GM12878 (cell line): ENCODE measurements at regions not wholly inside any gene's neighbourhood (a gene's known extent, or its start where the extent isn't known, plus 50 kb on each side); places are given as distances from the start of the nearest gene placed in this dataset.

Experiments used
- ATAC-seq: fragments of 200-7000 bp; cut with Tn5 transposase; 3 replicates; pipeline ENCODE4 v1.9.1; 2020; ENCODE audit warnings: mild to moderate bottlenecking, moderate library complexity
- BruUV-seq: library from RNA; stranded (reverse); fragments of 400-500 nt; replicated peaks from 2 replicates; lab custom pipeline; 2021; lab: Mats Ljungman, UMichigan
- CTCF ChIA-PET: fragments of 300-600 bp; sonication (Branson Sonifier 250); formaldehyde crosslinking; extraction: SDS; loops from one replicate; lab custom pipeline; 2021; ENCODE audit warnings: inconsistent platforms; lab: Yijun Ruan, JAX
- POLR2A ChIA-PET: fragments of 350-600 bp; formaldehyde crosslinking; extraction: SDS; loops from one replicate; lab custom pipeline; 2021; ENCODE audit warnings: inconsistent platforms; lab: Charles Lee
- RAD21 ChIA-PET: fragments of 300-600 bp; sonication (Branson Sonifier 250); formaldehyde crosslinking; loops from one replicate; lab custom pipeline; 2023; ENCODE audit warnings: antibody characterized with exemption; ENCODE audit not compliant: unreplicated experiment; lab: Charles Lee
- SMC1A ChIA-PET: fragments of 300-600 bp; sonication (Branson Sonifier 250); formaldehyde crosslinking; loops from one replicate; lab custom pipeline; 2023; ENCODE audit not compliant: unreplicated experiment, uncharacterized antibody; lab: Charles Lee
- DNase-seq: peaks from one replicate; pipeline ENCODE4 v3.0.0-alpha.2; 2011; ENCODE audit warnings: low read depth, low spot score
- FAIRE-seq: peaks from 3 replicates; lab custom pipeline; 2011; peaks lifted over from hg19 to GRCh38; lab: Jason Lieb, UNC
- H2AFZ ChIP-seq: 2 replicates; pipeline ENCODE4 v1.6.0; 2011; ENCODE audit warnings: low read depth, low read length, control low read depth; ENCODE audit not compliant: control insufficient read depth
- H3K27ac ChIP-seq: 2 replicates; pipeline ENCODE4 v1.5.1; 2011; ENCODE audit warnings: control low read depth; ENCODE audit not compliant: control insufficient read depth, insufficient read depth
- H3K27me3 ChIP-seq, 2 experiments: replicated peaks in 1 of 2; 2 replicates each; pipeline versions ENCODE4 v1.6.0 to v1.6.1; 2011; ENCODE audit warnings: low read length in 1 of 2; ENCODE audit not compliant: control insufficient read depth in 2 of 2, insufficient read depth in 2 of 2
- H3K36me3 ChIP-seq, 2 experiments: 2 replicates each; pipeline ENCODE4 v1.5.1; 2011; ENCODE audit warnings: low read length in 1 of 2; ENCODE audit not compliant: control insufficient read depth in 2 of 2, insufficient read depth in 2 of 2
- H3K4me1 ChIP-seq: 2 replicates; pipeline ENCODE4 v1.6.1; 2011; ENCODE audit warnings: mild to moderate bottlenecking, low read length, moderate library complexity, mixed read lengths; ENCODE audit not compliant: control insufficient read depth, insufficient read depth
- H3K4me2 ChIP-seq: 2 replicates; pipeline ENCODE4 v1.6.0; 2011; ENCODE audit warnings: control low read depth; ENCODE audit not compliant: control insufficient read depth, insufficient read depth
- H3K4me3 ChIP-seq: fragments of 200-600 bp; sonication (generic); 2 replicates; pipeline ENCODE4 v1.5.1; 2016
- H3K79me2 ChIP-seq: 2 replicates; pipeline ENCODE4 v1.6.0; 2011; ENCODE audit warnings: low read length; ENCODE audit not compliant: control insufficient read depth, insufficient read depth
- H3K9ac ChIP-seq: 2 replicates; pipeline ENCODE4 v1.8.0; 2011; ENCODE audit warnings: low read length, control low read depth, mixed read lengths; ENCODE audit not compliant: control insufficient read depth, insufficient read depth
- H3K9me3 ChIP-seq: replicated peaks from 3 replicates; pipeline ENCODE4 v1.5.1; 2011; ENCODE audit warnings: mild to moderate bottlenecking, low read length; ENCODE audit not compliant: control insufficient read depth, insufficient read depth
- H4K20me1 ChIP-seq: 2 replicates; pipeline ENCODE4 v1.6.0; 2011; ENCODE audit not compliant: control insufficient read depth, insufficient read depth
- BHLHE40 ChIP-seq, 2 experiments: fragments of 450-650 bp in 1 of 2; IDR thresholded peaks; 2 replicates each; pipeline ENCODE4 v1.6.1; 2011 to 2017; ENCODE audit warnings: low read depth in 2 of 2, borderline replicate concordance in 1 of 2, improper control_type of control experiment in 1 of 2, low read length in 1 of 2, mild to moderate bottlenecking in 1 of 2
- CEBPB ChIP-seq, 2 experiments: fragments of 150-350 bp in 1 of 2; IDR thresholded peaks; 2 replicates each; pipeline ENCODE4 v1.6.1; 2012 to 2014; ENCODE audit warnings: low read depth in 2 of 2, low read length in 2 of 2, borderline replicate concordance in 1 of 2, inconsistent platforms in 1 of 2
- HDGF ChIP-seq: fragments of 450-650 bp; IDR thresholded peaks from 2 replicates; pipeline ENCODE4 v1.6.1; 2016; ENCODE audit warnings: antibody characterized with exemption
- IKZF2 ChIP-seq, 2 experiments: fragments of 450-650 bp; IDR thresholded peaks; 2 replicates each; pipeline ENCODE4 v1.6.1; 2017; ENCODE audit warnings: mild to moderate bottlenecking in 2 of 2, moderate library complexity in 2 of 2
- JUND ChIP-seq: IDR thresholded peaks from 2 replicates; pipeline ENCODE4 v1.6.1; 2012; ENCODE audit warnings: low read depth, mild to moderate bottlenecking, low read length, improper control_type of control experiment, moderate library complexity
- KAT2A ChIP-seq: conservative IDR thresholded peaks from 2 replicates; pipeline ENCODE4 v1.6.1; 2011; ENCODE audit warnings: low read depth, low read length; ENCODE audit not compliant: control insufficient read depth
- MTA2 ChIP-seq: fragments of 450-650 bp; IDR thresholded peaks from 2 replicates; pipeline ENCODE4 v1.6.1; 2016; ENCODE audit warnings: low read depth, mild to moderate bottlenecking, moderate library complexity
- RAD51 ChIP-seq: fragments of 450-650 bp; IDR thresholded peaks from 2 replicates; pipeline ENCODE4 v1.6.1; 2016; ENCODE audit warnings: moderate library complexity, mild to moderate bottlenecking, inconsistent platforms
- RCOR1 ChIP-seq: conservative IDR thresholded peaks from 2 replicates; pipeline ENCODE4 v1.6.1; 2012; ENCODE audit warnings: low read depth, low read length, improper control_type of control experiment
- RELA ChIP-seq: fragments of 450-650 bp; IDR thresholded peaks from 2 replicates; pipeline ENCODE4 v1.8.0; 2014; ENCODE audit warnings: borderline replicate concordance; ENCODE audit not compliant: partially characterized antibody
- SMARCA5 ChIP-seq: fragments of 450-650 bp; IDR thresholded peaks from 2 replicates; pipeline ENCODE4 v1.6.1; 2017; ENCODE audit warnings: mild to moderate bottlenecking
- SREBF2 ChIP-seq: IDR thresholded peaks from 2 replicates; pipeline ENCODE4 v1.6.1; 2012; ENCODE audit warnings: mild to moderate bottlenecking, low read length
- SRF ChIP-seq, 2 experiments: IDR thresholded peaks; 2 replicates each; pipeline ENCODE4 v1.6.1; 2011; ENCODE audit warnings: low read depth in 2 of 2, low read length in 2 of 2, mild to moderate bottlenecking in 1 of 2, moderate library complexity in 1 of 2
- TCF3 ChIP-seq: IDR thresholded peaks from 2 replicates; pipeline ENCODE4 v1.6.1; 2012; ENCODE audit warnings: low read depth, mild to moderate bottlenecking, low read length, borderline replicate concordance; ENCODE audit not compliant: insufficient read depth
- ZNF217 ChIP-seq: fragments of 450-650 bp; IDR thresholded peaks from 2 replicates; pipeline ENCODE4 v1.6.1; 2017; ENCODE audit warnings: antibody characterized with exemption, mild to moderate bottlenecking
- ZNF622 ChIP-seq: fragments of 450-650 bp; IDR thresholded peaks from 2 replicates; pipeline ENCODE4 v1.6.1; 2017; ENCODE audit warnings: mild to moderate bottlenecking, inconsistent platforms
- whole genome bisulfite sequencing: methylation state at CpG from one replicate; pipeline ENCODE4 v1.1.6; 2016; ENCODE audit warnings: low lambda C conversion rate; ENCODE audit not compliant: insufficient replicate concordance, insufficient coverage; ENCODE audit errors: missing lambda C conversion rate; 5-methylcytosine and 5-hydroxymethylcytosine counted together
- in situ Hi-C: fragments of 300-500 bp; cut with MboI; formaldehyde crosslinking; loops from 9 replicates; pipeline ENCODE4 v1.14.3; 2018; ENCODE audit warnings: mixed read lengths
- intact Hi-C: fragments of 100-400 bp; cut with micrococcal nuclease; formaldehyde crosslinking; loops from one replicate; pipeline ENCODE4 v1.14.2; 2022; ENCODE audit not compliant: unreplicated experiment
- TF ChIP-seq, protein P1 (sequence below): fragments of 450-650 bp; formaldehyde crosslinking; IDR thresholded peaks from 2 replicates; pipeline ENCODE4 v1.5.0; 2022; ENCODE audit warnings: mild to moderate bottlenecking, missing genetic modification characterization
- TF ChIP-seq, protein P2 (sequence below): fragments of 450-650 bp; IDR thresholded peaks from 2 replicates; pipeline ENCODE4 v1.6.1; 2016; ENCODE audit warnings: mild to moderate bottlenecking

DNA sequence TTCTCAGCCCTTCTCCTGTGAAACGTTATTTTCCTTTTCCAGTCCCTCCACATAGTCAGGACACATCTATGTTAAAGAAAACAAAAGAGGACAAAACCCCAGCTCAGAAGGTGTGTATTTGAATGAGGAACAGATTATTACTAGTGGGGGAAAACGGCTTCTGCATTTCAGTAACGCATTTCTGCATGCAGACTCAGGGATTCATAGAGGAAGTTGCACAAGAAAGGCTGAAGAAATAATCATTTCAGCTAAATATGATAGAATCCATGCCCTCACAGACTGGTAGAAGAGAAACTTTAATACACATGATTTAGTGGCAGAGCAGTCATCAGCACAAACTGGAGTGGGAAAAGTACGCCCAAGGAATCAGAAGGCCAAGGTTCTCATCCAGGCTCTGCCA, 270.8 kb upstream of the FGF13 start:
- WGBS: 15% methylated on average over 4 of the region's 4 CpGs
- no peaks in the 10 kb centered on the region for H3K9me3 ChIP-seq
- TF ChIP-seq KAT2A (no peak), HDGF (no peak), RELA (no peak), BHLHE40 (IDR thresholded peaks at IDR 0.05; ENCODE audit: borderline replicate concordance in 1 of 2, low read depth in 2 of 2, low read length in 1 of 2) (no peak), JUND (no peak), ZNF622 (no peak), CEBPB (IDR thresholded peaks at IDR 0.05; ENCODE audit: borderline replicate concordance in 1 of 2, low read depth in 2 of 2, low read length in 2 of 2) (no peak), ZNF217 (no peak), SMARCA5 (no peak), RAD51 (no peak), RCOR1 (no peak), IKZF2 (IDR thresholded peaks at IDR 0.05) (no peak), TCF3 (no peak), SREBF2 (no peak), MTA2 (no peak), SRF (IDR thresholded peaks at IDR 0.05; ENCODE audit: low read depth in 2 of 2, low read length in 2 of 2) (no peak)
- TF ChIP-seq, protein P1, sequence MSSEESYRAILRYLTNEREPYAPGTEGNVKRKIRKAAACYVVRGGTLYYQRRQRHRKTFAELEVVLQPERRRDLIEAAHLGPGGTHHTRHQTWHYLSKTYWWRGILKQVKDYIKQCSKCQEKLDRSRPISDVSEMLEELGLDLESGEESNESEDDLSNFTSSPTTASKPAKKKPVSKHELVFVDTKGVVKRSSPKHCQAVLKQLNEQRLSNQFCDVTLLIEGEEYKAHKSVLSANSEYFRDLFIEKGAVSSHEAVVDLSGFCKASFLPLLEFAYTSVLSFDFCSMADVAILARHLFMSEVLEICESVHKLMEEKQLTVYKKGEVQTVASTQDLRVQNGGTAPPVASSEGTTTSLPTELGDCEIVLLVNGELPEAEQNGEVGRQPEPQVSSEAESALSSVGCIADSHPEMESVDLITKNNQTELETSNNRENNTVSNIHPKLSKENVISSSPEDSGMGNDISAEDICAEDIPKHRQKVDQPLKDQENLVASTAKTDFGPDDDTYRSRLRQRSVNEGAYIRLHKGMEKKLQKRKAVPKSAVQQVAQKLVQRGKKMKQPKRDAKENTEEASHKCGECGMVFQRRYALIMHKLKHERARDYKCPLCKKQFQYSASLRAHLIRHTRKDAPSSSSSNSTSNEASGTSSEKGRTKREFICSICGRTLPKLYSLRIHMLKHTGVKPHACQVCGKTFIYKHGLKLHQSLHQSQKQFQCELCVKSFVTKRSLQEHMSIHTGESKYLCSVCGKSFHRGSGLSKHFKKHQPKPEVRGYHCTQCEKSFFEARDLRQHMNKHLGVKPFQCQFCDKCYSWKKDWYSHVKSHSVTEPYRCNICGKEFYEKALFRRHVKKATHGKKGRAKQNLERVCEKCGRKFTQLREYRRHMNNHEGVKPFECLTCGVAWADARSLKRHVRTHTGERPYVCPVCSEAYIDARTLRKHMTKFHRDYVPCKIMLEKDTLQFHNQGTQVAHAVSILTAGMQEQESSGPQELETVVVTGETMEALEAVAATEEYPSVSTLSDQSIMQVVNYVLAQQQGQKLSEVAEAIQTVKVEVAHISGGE (CRISPR knock-in tag): no peak
- TF ChIP-seq, protein P2, sequence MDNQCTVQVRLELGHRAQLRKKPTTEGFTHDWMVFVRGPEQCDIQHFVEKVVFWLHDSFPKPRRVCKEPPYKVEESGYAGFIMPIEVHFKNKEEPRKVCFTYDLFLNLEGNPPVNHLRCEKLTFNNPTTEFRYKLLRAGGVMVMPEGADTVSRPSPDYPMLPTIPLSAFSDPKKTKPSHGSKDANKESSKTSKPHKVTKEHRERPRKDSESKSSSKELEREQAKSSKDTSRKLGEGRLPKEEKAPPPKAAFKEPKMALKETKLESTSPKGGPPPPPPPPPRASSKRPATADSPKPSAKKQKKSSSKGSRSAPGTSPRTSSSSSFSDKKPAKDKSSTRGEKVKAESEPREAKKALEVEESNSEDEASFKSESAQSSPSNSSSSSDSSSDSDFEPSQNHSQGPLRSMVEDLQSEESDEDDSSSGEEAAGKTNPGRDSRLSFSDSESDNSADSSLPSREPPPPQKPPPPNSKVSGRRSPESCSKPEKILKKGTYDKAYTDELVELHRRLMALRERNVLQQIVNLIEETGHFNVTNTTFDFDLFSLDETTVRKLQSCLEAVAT: no peak
- no peak for ATAC-seq
- H2AFZ ChIP-seq: no peak overlapping the region
- CTCF ChIA-PET: no interaction called here
- no peak for FAIRE-seq
- H4K20me1 ChIP-seq: no peaks in the 10 kb centered on the region
- SMC1A ChIA-PET: no interaction called here
- no peak for DNase-seq
- no peaks in the 10 kb centered on the region for H3K36me3 ChIP-seq
- intact Hi-C loops: no loop called here
- no peaks in the 10 kb centered on the region for H3K4me1 ChIP-seq
- in situ Hi-C loops: no loop called here
- no peak overlapping the region for H3K4me3 ChIP-seq
- POLR2A ChIA-PET: no interaction called here
- H3K79me2 ChIP-seq: no peaks in the 10 kb centered on the region
- no TSS peak for BruUV-seq
- no peak overlapping the region for H3K27ac ChIP-seq
- no peaks in the 10 kb centered on the region for H3K27me3 ChIP-seq
- no peak overlapping the region for H3K4me2 ChIP-seq
- H3K9ac ChIP-seq: no peak overlapping the region
- RAD21 ChIA-PET: no interaction called here
